HG02642 (cell line): ENCODE measurements at regions not wholly inside any gene's neighbourhood (a gene's known extent, or its start where the extent isn't known, plus 50 kb on each side); places are given as distances from the start of the nearest gene placed in this dataset.

ENCODE experiments used
- ATAC-seq: cut with Tn5 transposase; IDR thresholded peaks from one replicate; pipeline ENCODE4 v1.9.1; 2021; ENCODE audit warnings: mild to moderate bottlenecking; ENCODE audit not compliant: unreplicated experiment, poor library complexity

DNA sequence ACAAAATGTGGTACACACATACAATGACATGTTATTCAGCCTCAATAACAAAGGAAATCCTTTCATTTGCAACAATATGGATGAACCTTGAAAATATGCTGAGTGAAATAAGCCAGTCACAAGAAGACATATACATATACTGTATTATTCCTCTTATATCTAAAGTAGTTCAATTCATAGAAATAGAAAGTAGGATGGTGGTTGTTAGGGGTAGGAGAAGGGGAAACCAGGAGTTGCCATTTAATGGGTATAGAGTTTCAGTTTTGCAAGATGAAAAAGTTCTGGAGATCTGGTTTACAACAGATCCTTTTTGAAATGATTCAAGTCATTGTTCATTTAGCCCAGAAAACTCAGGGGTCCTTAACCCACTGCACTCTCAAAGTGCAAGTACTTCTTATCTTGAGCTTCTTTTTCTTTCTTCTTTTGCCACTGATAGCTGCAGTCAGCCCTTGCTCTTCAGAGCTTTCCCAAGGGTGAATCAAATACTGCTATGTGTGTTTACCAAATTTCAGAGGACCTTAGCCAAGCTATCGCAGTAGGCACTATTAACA is 208.0 kb upstream of the EOMES start:
- ATAC-seq, result no peak

DNA sequence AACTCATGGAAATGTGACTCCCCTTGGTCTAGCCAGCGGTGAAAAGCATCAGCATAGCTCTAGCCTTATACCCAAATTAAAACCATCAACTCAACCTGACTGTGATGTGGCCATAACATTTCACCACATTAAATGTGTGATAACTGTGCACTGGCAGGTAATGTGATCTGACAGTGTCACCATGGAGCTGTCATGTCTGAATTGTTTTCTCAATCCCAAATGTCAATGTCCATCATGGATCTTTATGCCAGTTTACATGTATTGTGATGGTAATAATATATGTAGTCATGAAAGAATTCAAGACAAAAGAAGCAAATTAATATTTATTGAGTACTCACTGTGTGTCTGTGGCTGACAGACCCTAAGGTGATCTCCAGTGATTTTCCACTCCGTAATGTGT is 213.4 kb upstream of the EOMES start:
- ATAC-seq, result no peak

DNA sequence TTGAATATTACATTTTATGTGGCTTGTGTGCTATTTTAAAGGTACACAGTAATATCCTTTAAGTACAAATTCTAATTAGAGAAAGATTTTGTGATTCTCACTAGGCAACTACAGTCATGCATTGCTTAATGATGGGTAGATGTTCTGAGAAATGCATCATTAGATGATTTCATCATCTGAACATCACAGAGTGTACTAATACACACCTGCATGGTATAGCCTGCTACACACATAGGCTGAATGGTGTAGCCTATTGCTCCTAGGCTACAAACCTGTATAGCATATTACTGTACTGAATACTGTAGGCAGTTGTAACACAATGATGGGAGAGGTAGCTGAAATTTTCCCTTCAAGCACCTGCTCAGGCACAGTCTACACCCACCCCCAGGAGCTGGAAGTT is 217.4 kb upstream of the EOMES start:
- ATAC-seq, result no peak

DNA sequence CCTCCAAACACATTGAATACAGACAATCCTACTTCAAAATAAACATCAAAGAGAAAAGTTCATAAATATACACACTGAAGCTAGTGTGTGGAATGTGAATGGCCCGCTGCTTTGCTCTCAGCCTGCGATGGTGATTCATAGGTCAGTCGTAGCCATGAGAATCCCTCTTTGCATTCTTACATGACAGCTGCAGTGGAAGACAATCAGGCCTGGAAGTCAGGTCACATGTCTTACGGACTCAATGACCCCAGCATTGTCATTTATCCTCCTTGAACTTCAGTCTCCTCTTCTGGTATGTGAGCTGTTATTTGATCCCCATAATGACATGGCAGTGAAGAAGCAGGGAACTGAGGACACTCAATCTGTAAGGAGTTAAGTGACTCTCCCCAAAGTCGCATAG is 217.8 kb upstream of the EOMES start:
- ATAC-seq, result no peak

DNA sequence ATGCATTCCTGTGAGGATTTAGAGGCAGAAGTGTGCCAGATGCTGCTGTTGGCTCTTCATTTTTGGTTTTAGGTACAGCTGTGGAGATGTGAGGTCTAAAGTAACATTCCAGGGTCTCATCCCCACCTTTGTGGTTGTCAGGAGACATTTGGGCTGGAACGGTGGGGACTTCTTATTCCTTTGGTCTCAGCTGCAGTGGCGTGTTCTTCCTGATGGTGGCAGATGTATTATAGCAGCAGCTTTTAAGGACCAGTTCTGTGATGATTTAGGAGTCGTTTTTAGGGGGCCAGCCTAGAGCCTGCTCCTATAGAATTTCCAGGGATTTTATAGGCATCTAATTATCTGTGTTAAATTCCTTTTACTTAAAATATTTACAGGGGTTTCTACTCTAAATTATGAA is 221.0 kb upstream of the EOMES start:
- ATAC-seq, result no peak

DNA sequence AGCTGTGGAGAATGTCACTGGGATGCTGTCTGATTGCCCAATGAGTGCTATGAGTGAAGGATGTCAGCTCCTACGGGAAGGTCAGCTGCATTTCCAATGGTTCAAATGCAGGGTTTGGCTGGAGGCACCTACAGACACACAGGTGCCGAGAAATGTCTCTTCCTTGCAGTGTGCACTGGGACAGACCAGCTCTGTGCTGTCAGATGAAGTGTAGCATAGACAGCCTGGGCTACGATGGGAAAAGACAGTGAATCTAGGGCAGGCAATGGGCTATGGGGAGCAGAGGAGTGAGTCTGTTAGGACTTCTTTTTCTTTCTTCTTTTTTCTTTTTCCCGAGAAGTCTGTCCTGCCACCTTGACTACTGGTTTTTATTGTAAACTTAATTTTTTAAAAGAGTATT is 223.1 kb upstream of the EOMES start:
- no peak for ATAC-seq

DNA sequence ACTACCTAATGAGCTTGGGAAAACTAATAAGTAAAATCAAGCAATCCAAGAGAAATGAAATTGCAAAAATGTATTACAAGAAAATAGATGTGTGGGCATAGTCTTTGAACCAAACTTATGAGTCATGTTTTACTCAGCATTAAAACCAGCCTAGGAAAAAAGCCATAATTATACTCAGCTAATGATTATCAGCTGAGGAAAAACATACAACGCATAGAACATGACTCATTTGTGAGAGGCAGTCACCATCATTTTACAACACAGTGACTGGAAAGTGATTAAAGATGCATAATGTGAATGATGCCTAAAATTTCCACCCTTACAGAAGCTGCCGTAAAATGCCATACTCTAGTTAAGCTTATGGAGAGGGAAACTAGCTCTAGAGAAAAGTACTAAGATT is 238.0 kb upstream of the EOMES start:
- ATAC-seq, result no peak

DNA sequence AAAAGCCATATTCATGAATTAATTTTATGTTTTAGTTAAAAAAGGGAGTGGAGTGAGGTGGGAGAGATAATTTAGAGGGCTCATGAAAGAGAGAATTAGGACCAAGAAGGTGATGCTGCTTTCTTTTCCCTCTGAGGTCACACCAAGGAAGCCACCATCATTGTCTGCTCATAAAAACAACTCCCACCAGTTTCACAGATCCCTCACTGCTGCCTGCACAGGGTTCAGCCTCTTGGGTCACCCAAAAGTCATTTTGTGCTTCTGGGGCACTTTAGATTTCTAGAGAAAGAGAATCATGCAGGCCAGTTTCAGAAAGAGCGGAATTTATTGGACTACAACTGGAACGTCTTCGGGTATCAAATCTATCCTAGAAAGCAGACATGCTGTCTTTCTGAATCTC is 241.4 kb upstream of the EOMES start:
- ATAC-seq, result no peak

DNA sequence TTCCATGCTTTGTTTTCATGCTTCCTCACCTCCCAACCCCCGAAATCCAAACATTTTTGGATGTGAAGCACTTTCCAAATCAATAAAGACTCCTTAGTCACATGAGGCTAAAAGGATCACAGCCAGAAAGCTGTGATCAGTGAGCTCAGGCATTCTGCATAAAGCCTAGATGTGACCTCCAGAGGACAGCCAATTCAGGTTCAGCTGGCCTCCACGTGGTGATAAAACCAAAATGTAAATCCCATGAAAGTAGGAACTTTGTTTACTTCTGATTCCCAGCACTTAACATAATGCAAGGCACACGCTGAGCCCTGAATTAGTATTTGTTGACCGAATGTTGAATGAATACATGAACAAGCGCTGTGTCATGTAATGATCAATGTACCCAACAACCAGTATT is 249.5 kb upstream of the EOMES start:
- no peak for ATAC-seq

DNA sequence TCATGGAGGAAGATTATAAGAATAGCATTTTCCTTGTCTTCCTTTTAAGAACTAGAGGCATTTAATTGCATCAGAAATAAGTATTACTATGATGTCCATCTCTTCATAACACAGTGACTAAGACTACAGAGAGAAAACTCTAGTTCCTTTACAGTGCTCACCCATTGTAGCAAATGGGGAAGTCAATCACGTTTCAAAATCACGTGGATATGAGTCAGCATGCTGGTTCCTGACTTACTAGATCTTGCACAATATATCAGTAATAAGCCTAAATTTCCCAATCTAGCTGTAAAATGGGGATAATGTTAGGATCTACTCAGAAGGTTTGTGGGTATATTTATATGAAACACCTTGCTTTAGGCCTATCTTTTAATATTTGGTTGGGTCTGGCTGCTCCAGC is 254.8 kb upstream of the EOMES start:
- ATAC-seq, result no peak

DNA sequence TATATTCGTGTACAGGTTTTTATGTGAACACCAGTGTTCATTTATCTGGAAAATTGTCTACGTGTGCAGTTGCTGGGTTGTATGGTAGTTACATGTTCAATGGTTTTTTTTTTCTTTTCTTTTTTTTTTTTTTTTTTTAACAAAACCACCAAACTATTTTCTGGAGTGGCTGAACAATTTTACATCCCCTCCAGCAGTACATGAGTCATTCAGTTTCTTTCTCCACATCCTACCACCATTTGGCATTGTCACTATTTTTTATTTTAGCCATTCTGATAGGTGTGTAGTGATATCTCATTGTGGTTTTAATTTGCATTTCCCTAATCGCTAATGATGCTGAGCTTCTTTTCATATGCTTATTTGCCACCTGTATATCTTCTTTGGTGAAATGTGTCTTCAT is 256.3 kb upstream of the EOMES start:
- no peak for ATAC-seq

DNA sequence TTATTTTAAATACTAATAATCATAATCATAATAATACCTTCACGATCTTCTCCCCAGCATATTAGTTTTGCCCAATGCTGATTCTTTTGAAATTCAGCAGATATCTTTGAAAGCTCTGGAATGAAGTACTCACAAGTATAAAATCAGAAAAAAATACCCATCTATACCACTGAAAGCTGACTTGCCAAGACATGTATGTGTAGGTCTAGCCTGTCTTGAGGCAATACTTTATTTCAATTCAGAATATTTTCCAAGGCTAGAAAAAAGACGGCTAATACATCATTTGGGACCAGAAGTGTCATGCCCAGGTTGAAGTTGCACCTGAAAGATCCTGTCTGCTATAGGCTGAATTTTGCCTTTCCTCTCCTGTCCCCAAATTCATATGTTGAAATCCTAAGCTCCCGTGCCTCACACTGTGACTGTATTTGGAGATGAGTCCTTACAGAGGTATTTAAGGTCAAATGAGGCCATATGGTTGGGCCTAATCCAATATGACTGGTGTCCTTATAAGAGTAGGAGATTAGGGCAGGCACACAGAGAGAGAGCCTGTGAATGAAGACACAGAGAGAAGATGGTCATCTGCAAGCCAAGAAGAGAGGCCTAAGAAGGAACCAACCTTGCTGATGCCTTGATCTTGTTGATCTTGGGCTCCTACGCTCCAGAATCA is 255.9 kb upstream of the CMC1 start:
- no peak for ATAC-seq

DNA sequence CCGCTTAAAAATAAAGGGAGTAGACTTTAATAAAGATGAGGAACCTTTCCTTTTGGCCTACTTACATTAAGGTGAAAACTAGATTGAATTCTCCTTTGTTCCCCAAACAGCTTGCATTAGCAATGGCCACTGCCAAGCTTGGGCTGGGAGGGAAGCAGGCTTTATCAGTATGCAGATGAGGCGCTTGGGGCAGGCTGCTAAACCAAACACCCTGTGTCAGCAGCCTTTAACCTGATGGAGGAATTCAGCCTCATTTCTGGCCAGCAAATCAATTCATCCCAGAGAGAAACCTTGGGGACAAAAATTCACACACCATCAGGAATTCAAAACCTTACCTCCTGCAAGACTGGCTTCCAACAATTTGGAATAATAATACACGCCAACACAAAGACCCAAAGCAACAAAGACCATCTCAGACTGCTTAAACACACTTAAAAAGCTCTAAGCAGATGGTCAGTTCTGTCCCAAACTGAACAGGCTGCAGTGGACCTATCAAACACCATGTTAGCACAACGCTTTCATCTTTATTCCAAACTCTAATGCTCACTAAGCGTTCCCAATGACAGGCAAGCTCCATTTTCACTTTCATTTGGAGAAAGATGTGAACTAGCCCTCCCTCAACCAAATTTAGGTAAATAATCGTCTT is 255.1 kb upstream of the CMC1 start:
- ATAC-seq, result no peak

DNA sequence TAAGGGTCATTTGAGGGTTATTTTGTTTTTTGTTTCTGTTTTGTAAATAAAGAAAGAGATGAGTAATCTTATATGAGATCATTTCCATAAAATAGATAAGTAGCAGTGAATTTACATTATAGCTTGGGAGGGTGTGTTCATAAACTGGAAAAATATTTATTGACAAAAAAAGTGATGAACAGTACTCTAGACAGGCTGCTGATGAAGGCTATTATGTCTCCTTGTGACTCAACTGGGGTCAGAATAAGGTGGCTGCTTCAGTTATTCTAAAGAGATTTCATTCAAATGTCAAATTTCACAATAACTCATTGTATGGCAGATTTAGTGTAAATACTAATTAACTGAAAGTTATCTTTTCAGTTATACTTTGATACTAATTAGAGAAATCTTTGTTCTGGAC is 251.1 kb upstream of the CMC1 start:
- no peak for ATAC-seq

DNA sequence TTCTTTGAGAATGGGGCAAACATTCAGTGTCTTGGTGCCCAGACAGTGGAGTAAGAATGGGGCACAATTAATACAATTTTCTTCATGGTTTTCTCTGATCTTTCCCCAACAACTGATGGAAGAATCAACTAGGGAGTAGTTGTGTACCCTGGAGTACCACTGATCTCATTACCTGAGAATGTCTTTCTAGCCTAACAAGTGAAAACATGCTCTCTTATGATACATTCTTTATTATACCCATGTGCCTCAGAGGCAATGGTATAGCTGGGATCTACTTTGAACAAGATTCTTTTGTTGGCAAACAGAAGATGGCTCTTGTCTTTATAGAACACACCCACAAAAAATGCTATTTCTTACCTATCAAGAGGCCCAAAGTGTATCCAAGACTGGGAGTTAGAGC is 250.6 kb upstream of the CMC1 start:
- ATAC-seq, result no peak

DNA sequence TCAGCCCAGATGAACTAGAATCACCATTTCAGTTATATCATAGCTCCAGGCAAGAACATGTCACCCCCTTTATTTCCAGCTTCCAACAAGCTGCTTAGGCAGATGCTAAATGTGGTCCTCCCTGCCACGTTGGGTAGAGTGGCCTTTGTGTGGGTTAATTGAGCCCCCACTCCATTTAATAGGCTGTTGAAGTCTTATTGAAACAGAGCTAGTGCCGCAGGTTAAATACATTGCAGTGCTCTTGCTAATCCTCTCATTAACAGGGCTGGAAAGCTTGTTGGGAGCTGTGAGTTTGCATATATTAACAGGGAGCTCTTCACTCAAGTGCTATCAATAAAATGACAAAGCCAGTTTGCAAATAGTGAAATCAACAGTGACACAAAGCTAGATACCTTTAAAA is 248.4 kb upstream of the CMC1 start:
- no peak for ATAC-seq

DNA sequence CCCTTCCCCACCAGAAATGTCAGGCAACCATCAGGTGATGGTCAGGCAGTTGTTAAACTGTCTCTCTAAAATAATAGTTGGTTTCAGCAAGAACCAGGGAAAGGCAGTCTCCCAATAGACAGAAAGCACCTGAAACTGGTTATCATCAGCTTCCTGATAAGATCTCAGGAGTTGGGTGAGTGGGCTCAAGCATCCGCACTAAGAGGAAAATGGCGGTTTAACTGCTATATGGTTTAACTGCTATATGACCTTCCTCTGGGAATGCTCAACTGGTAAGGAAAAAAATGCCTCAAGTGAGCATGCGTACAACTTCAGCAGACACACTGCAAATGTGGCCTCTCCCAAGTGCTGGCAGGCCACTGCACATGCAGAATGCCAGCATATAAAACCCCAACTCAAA is 240.8 kb upstream of the CMC1 start:
- ATAC-seq, result no peak

DNA sequence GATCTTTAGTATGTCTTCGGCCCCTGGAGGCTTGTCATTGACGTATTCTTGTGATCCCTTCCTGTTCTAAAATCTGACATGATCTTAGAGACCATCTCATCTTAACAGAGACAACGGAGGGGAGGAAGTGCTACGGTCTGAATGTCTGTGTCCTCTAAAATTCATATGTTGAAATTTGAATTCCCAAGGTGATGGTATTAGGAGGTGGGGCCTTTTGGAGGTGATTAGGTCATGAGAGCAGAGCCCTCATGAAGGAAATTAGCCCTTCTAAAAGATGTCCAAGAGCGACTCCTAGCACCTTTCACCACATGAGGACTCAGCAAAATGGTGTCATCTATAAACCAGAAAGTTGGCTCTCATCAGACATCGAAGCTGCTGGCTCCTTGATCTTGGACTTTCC is 233.2 kb upstream of the CMC1 start:
- no peak for ATAC-seq

DNA sequence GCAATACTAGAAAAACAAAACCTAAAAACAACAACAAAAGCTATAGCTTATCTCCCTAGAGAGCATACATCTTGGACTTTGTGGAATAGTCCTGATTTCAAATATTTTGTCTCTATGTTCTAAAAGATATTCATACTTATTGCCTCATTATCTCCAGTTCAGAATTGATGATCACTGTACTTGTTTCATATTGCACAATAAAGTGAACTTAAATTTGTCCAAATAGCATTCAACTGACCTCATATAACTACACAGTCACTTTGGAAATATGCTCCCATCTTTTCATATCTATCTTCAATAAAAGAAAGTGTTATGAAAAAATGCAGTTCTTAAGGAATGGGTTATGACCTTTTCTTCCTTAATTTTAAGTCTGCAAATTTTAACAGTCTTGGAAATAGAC is 228.6 kb upstream of the CMC1 start:
- ATAC-seq, result no peak

DNA sequence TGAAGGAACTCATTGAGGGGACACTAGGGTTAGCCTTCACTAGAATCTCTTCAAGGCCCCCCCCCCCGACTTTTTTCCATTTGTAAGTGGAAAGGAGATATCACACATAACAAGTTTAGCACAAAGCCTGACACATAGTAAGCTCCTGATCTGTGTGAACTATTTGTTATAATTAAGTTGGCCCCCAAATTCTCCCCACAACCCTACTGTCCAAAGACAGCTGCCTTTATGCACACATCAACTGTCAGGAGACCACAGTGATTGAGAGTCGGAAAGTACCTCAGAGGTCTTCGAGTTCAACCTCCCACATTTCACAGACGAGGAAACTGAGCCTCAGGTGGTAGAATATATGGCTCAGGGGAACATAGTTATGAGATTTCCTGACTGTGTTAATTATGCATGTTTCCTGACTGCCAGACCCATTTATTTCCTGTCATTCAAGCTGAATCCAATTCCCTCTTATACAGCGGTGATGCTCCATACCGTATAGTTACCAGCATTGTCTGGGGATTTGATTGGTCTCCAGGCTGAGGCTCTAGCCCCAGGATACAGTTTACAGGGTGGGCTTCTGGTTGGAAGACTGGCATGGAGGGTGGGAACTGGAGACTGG is 227.4 kb upstream of the CMC1 start:
- no peak for ATAC-seq

DNA sequence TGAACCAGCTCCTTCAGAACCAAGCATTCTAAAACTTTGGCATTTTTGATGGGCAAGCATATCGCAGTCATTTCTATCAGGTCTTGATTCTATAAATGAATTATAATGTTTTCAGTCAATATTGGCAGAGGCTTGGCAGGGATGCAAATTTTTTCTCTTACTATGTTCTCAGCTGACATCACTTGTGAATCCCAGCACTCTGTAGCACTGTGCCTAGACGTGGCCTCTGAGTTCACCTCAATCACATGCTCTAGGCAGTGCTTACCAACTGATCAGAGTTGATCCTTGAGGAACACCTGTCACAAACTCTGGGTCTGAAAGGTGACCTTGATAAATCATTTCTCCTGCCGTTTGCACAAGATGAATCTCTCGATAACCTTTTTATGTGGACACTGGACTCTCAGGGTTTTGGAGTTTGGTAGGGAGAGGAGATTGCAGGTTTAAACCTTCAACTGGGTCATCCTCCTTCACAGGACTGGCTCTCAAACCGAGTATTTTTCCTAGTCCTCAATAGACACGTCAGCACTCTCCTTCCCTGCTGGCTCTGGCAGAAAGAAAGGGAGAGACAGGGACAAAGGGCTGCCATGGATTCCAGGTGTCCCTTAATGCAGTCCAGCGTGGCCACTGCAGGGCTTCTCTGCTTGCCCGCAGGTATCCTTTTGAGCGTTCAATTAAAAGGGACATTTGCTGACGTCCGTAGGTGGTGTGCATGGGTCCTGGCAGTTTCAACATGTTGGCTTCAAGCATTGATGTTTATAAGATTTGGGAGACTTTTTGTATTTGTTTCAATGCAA is 222.3 kb upstream of the CMC1 start:
- no peak for ATAC-seq
